ENCODE measurements at regions not wholly inside any gene's neighbourhood (a gene's known extent, or its start where the extent isn't known, plus 50 kb on each side); places are given as distances from the start of the nearest gene placed in this dataset.
"Not testable (repeated sequence)": the region's sequence is repeated elsewhere in the genome, so short reads cannot be mapped to it uniquely, and the experiment has no call there.

- DNase-seq (no peak), ATAC-seq (ENCODE audit: poor library complexity) (no peak)
- intact Hi-C loops (cut with DNase I), result no loop called here
These were observed 164.1 kb upstream of the CTSO start for GRCh38 chr4:156117743-156118142.

GRCh38 chr4:156116991-156117390 is 163.3 kb upstream of the CTSO start:
- DNase-seq (no peak), ATAC-seq (ENCODE audit: poor library complexity) (no peak)
- intact Hi-C loops (cut with DNase I), result no loop called here

GRCh38 chr4:156113138-156113765 is 159.6 kb upstream of the CTSO start:
- no peak for ATAC-seq (ENCODE audit: poor library complexity)
- no peak for DNase-seq
- intact Hi-C loops (cut with DNase I), result no loop called here

- no peak for ATAC-seq (ENCODE audit: poor library complexity)
- DNase-seq, result no peak
These were observed 158.0 kb upstream of the CTSO start for GRCh38 chr4:156111686-156112085.

GRCh38 chr4:156109943-156110900 is 156.6 kb upstream of the CTSO start:
- intact Hi-C loops (cut with DNase I), result no loop called here
- DNase-seq, result no peak
- peak; percentile 27 for ATAC-seq (ENCODE audit: poor library complexity)

More at GRCh38 chr4:156111686-156112085, 158.0 kb upstream of the CTSO start:
- intact Hi-C loops (cut with DNase I), result no loop called here

- DNase-seq; intact Hi-C loops (cut with DNase I); ATAC-seq (ENCODE audit: poor library complexity): not testable (repeated sequence)
These were observed 155.4 kb upstream of the CTSO start for GRCh38 chr4:156109087-156109486.

GRCh38 chr4:156103311-156103710 is 149.6 kb upstream of the CTSO start:
- DNase-seq, result no peak
- intact Hi-C loops (cut with DNase I), result no loop called here
- no peak for ATAC-seq (ENCODE audit: poor library complexity)

- DNase-seq (no peak), ATAC-seq (ENCODE audit: poor library complexity) (no peak)
- intact Hi-C loops (cut with DNase I), result no loop called here
These were observed 148.7 kb upstream of the CTSO start for GRCh38 chr4:156102411-156102810.

- intact Hi-C loops (cut with DNase I), result no loop called here
- ATAC-seq (ENCODE audit: poor library complexity) (no peak), DNase-seq (no peak)
These were observed 147.9 kb upstream of the CTSO start for GRCh38 chr4:156101571-156101970.

- DNase-seq (no peak), ATAC-seq (ENCODE audit: poor library complexity) (no peak)
- intact Hi-C loops (cut with DNase I), result no loop called here
These were observed 147.0 kb upstream of the CTSO start for GRCh38 chr4:156100651-156101050.

- DNase-seq (no peak), ATAC-seq (ENCODE audit: poor library complexity) (no peak)
- intact Hi-C loops (cut with DNase I), result no loop called here
These were observed 145.1 kb upstream of the CTSO start for GRCh38 chr4:156098805-156099204.

GRCh38 chr4:156085100-156085499 is 131.4 kb upstream of the CTSO start:
- ATAC-seq (ENCODE audit: poor library complexity), result no peak
- intact Hi-C loops (cut with DNase I), result no loop called here
- DNase-seq, result no peak

GRCh38 chr4:156084373-156084772 is 130.7 kb upstream of the CTSO start:
- no peak for ATAC-seq (ENCODE audit: poor library complexity)
- intact Hi-C loops (cut with DNase I), result no loop called here

GRCh38 chr4:156073976-156074375 is 120.3 kb upstream of the CTSO start:
- intact Hi-C loops (cut with DNase I), result no loop called here
- no peak for DNase-seq
- ATAC-seq (ENCODE audit: poor library complexity), result no peak

More at GRCh38 chr4:156084373-156084772, 130.7 kb upstream of the CTSO start:
- no peak for DNase-seq

GRCh38 chr4:156060661-156061060 is 107.0 kb upstream of the CTSO start:
- ATAC-seq (ENCODE audit: poor library complexity) (no peak), DNase-seq (no peak)
- intact Hi-C loops (cut with DNase I), result no loop called here

GRCh38 chr4:156053174-156053573 is 99.5 kb upstream of the CTSO start:
- ATAC-seq (ENCODE audit: poor library complexity) (no peak), DNase-seq (no peak)
- intact Hi-C loops (cut with DNase I), result no loop called here

- ATAC-seq (ENCODE audit: poor library complexity), result no peak
- intact Hi-C loops (cut with DNase I), result no loop called here
These were observed 98.5 kb upstream of the CTSO start for GRCh38 chr4:156052116-156052515.

GRCh38 chr4:156038772-156039171 is 85.1 kb upstream of the CTSO start:
- ATAC-seq (ENCODE audit: poor library complexity) (no peak), DNase-seq (no peak)
- intact Hi-C loops (cut with DNase I), result no loop called here

More at GRCh38 chr4:156052116-156052515, 98.5 kb upstream of the CTSO start:
- no peak for DNase-seq

GRCh38 chr4:156036496-156036895 is 82.8 kb upstream of the CTSO start:
- ATAC-seq (ENCODE audit: poor library complexity) (no peak), DNase-seq (no peak)
- intact Hi-C loops (cut with DNase I), result no loop called here

- intact Hi-C loops (cut with DNase I), result no loop called here
- no peak for DNase-seq
- ATAC-seq (ENCODE audit: poor library complexity), result no peak
These were observed 76.0 kb upstream of the CTSO start for GRCh38 chr4:156029691-156030090.

Data from Right ventricle myocardium superior (tissue), 1 donor.